ENCODE measurements at regions not wholly inside any gene's neighbourhood (a gene's known extent, or its start where the extent isn't known, plus 50 kb on each side); places are given as distances from the start of the nearest gene placed in this dataset.

- POLR2A ChIA-PET, result no interaction called here
- Histone ChIP-seq H3K4me3 (ENCODE audit: low read depth, low read length, poor library complexity, severe bottlenecking) (no peak overlapping the region), H4K20me1 (ENCODE audit: insufficient read depth, low read length) (no peaks in the 10 kb centered on the region), H3K4me2 (ENCODE audit: low read length) (no peak overlapping the region), H3K36me3 (ENCODE audit: insufficient read depth, low read length) (no peaks in the 10 kb centered on the region), H3K9me3 (ENCODE audit: low read length) (no peaks in the 10 kb centered on the region), H3K79me2 (ENCODE audit: insufficient read depth, low read depth, low read length) (no peaks in the 10 kb centered on the region), H3K27ac (ENCODE audit: low read depth, low read length, poor library complexity, severe bottlenecking) (no peak overlapping the region), H3K9me2 (ENCODE audit: insufficient read depth, low read length) (no peaks in the 10 kb centered on the region), H3K4me1 (ENCODE audit: insufficient read depth, low read length, poor library complexity, severe bottlenecking) (no peaks in the 10 kb centered on the region), H2AFZ (ENCODE audit: low read length) (no peak overlapping the region)
- intact Hi-C loops (cut with micrococcal nuclease; ENCODE audit: unreplicated experiment), result no loop called here
- CTCF ChIA-PET (ENCODE audit: unreplicated experiment), result no interaction called here
- TF ChIP-seq EZH2phosphoT487 (IDR thresholded peaks at IDR 0.05; ENCODE audit: borderline replicate concordance, low read depth, low read length), result no peak
- TF ChIP-seq, protein P1, sequence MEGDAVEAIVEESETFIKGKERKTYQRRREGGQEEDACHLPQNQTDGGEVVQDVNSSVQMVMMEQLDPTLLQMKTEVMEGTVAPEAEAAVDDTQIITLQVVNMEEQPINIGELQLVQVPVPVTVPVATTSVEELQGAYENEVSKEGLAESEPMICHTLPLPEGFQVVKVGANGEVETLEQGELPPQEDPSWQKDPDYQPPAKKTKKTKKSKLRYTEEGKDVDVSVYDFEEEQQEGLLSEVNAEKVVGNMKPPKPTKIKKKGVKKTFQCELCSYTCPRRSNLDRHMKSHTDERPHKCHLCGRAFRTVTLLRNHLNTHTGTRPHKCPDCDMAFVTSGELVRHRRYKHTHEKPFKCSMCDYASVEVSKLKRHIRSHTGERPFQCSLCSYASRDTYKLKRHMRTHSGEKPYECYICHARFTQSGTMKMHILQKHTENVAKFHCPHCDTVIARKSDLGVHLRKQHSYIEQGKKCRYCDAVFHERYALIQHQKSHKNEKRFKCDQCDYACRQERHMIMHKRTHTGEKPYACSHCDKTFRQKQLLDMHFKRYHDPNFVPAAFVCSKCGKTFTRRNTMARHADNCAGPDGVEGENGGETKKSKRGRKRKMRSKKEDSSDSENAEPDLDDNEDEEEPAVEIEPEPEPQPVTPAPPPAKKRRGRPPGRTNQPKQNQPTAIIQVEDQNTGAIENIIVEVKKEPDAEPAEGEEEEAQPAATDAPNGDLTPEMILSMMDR (conservative IDR thresholded peaks at IDR 0.05; ENCODE audit: low read length), result no peak
- BruUV-seq (replicated peaks), result no TSS peak
- no peak for DNase-seq (ENCODE audit: low spot score)
These were observed 134.3 kb upstream of the PFKP start for GRCh38 chr10:2933071-2933470.

- Histone ChIP-seq H3K9me3 (ENCODE audit: low read length) (no peaks in the 10 kb centered on the region), H3K4me3 (ENCODE audit: low read depth, low read length, poor library complexity, severe bottlenecking) (no peak overlapping the region), H3K27ac (ENCODE audit: low read depth, low read length, poor library complexity, severe bottlenecking) (no peak overlapping the region), H3K79me2 (ENCODE audit: insufficient read depth, low read depth, low read length) (no peaks in the 10 kb centered on the region), H3K4me2 (ENCODE audit: low read length) (no peak overlapping the region), H3K9me2 (ENCODE audit: insufficient read depth, low read length) (no peaks in the 10 kb centered on the region), H2AFZ (ENCODE audit: low read length) (no peak overlapping the region), H3K36me3 (ENCODE audit: insufficient read depth, low read length) (no peaks in the 10 kb centered on the region), H3K4me1 (ENCODE audit: insufficient read depth, low read length, poor library complexity, severe bottlenecking) (no peaks in the 10 kb centered on the region), H4K20me1 (ENCODE audit: insufficient read depth, low read length) (no peaks in the 10 kb centered on the region)
- ChIA-PET CTCF (ENCODE audit: unreplicated experiment) (no interaction called here), POLR2A (no interaction called here)
- no peak for DNase-seq (ENCODE audit: low spot score)
- TF ChIP-seq, protein P1 (conservative IDR thresholded peaks at IDR 0.05; ENCODE audit: low read length), result no peak
- no peak for TF ChIP-seq EZH2phosphoT487 (IDR thresholded peaks at IDR 0.05; ENCODE audit: borderline replicate concordance, low read depth, low read length)
- intact Hi-C loops (cut with micrococcal nuclease; ENCODE audit: unreplicated experiment), result loop anchor here (10.0 kb wide), 1 partner anchor 45 kb away; no protein-coding TSS in a partner anchor
- BruUV-seq (replicated peaks), result no TSS peak
These were observed 137.7 kb upstream of the PFKP start for GRCh38 chr10:2929480-2930258.
